ENCODE measurements at regions not wholly inside any gene's neighbourhood (a gene's known extent, or its start where the extent isn't known, plus 50 kb on each side); places are given as distances from the start of the nearest gene placed in this dataset.

DNA sequence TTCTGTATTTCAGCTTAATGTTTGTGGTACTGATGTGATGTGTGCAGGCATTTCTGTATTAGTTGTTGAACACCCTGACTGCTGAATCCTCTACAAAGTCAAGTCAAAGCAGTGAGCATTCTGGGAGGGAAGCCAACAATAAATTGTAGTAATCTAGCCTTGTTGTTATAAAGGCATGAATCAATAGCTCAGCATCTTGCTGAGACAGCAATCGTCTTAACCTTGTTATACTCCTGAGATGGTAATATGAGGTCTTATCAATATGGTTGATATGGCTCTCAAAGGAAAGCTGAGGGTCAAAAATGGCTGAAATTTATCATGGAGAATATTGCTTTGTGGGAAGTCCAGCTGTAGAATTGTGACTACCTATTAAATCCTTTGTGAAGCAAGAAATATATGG, 299.4 kb downstream of the DNAJB9 start:
- Histone ChIP-seq H3K79me2 (ENCODE audit: insufficient read depth, low read length) (no peaks in the 10 kb centered on the region), H3K4me3 (ENCODE audit: insufficient read depth, low read length) (no peak overlapping the region), H3K27ac (ENCODE audit: low read depth, low read length) (no peak overlapping the region), H3K4me1 (ENCODE audit: insufficient read depth, low read length) (no peaks in the 10 kb centered on the region), H2AFZ (ENCODE audit: low read length) (no peak overlapping the region), H3K4me2 (ENCODE audit: insufficient read depth, low read length) (no peak overlapping the region), H4K20me1 (ENCODE audit: insufficient read depth, low read length) (no peaks in the 10 kb centered on the region), H3K27me3 (ENCODE audit: insufficient read depth, low read length) (no peaks in the 10 kb centered on the region), H3K9me3 (ENCODE audit: low read depth, low read length) (no peaks in the 10 kb centered on the region), H3K36me3 (ENCODE audit: insufficient read depth, low read length) (no peaks in the 10 kb centered on the region)
- DNase-seq (ENCODE audit: insufficient read length, low spot score, missing footprints) = peak; percentile 62
- TF ChIP-seq, protein P1, sequence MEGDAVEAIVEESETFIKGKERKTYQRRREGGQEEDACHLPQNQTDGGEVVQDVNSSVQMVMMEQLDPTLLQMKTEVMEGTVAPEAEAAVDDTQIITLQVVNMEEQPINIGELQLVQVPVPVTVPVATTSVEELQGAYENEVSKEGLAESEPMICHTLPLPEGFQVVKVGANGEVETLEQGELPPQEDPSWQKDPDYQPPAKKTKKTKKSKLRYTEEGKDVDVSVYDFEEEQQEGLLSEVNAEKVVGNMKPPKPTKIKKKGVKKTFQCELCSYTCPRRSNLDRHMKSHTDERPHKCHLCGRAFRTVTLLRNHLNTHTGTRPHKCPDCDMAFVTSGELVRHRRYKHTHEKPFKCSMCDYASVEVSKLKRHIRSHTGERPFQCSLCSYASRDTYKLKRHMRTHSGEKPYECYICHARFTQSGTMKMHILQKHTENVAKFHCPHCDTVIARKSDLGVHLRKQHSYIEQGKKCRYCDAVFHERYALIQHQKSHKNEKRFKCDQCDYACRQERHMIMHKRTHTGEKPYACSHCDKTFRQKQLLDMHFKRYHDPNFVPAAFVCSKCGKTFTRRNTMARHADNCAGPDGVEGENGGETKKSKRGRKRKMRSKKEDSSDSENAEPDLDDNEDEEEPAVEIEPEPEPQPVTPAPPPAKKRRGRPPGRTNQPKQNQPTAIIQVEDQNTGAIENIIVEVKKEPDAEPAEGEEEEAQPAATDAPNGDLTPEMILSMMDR (IDR thresholded peaks at IDR 0.05; ENCODE audit: extremely low read depth, low read depth, low read length) = no peak

GRCh38 chr7:108875139-108875538, 305.5 kb downstream of the DNAJB9 start:
- H3K4me1 ChIP-seq (ENCODE audit: insufficient read depth, low read length) = no peaks in the 10 kb centered on the region
- peak; percentile 62 for DNase-seq (ENCODE audit: insufficient read length, low spot score, missing footprints)
- no peaks in the 10 kb centered on the region for H3K9me3 ChIP-seq (ENCODE audit: low read depth, low read length)
- TF ChIP-seq, protein P1 (IDR thresholded peaks at IDR 0.05; ENCODE audit: extremely low read depth, low read depth, low read length) = peak; percentile 34
- no peaks in the 10 kb centered on the region for H3K27me3 ChIP-seq (ENCODE audit: insufficient read depth, low read length)
- no peaks in the 10 kb centered on the region for H3K79me2 ChIP-seq (ENCODE audit: insufficient read depth, low read length)
- H4K20me1 ChIP-seq (ENCODE audit: insufficient read depth, low read length) = no peaks in the 10 kb centered on the region
- H3K36me3 ChIP-seq (ENCODE audit: insufficient read depth, low read length) = no peaks in the 10 kb centered on the region
- no peak overlapping the region for H3K4me3 ChIP-seq (ENCODE audit: insufficient read depth, low read length)
- H3K27ac ChIP-seq (ENCODE audit: low read depth, low read length) = no peak overlapping the region
- H3K4me2 ChIP-seq (ENCODE audit: insufficient read depth, low read length) = no peak overlapping the region
- no peak overlapping the region for H2AFZ ChIP-seq (ENCODE audit: low read length)

DNA sequence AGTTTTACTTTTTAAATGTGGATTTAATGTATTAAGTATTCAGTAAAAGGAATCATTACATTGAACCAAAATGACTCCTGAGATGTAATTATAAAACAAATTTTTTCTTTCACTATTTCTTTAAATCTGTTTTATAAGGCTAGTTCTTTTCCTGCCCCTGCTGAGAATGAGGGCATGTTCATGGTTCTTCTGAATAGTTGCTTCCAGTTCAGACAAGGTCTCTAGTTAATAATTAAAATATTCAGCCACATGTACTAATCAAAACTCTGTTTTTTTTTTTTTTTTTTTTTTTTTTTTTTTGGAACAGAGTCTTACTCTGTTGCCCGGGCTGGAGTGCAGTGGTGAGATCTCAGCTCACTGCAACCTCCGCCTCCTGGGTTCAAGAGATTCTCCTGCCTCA, 321.2 kb downstream of the DNAJB9 start:
- Histone ChIP-seq H3K9me3 (ENCODE audit: low read depth, low read length) (no peaks in the 10 kb centered on the region), H2AFZ (ENCODE audit: low read length) (no peak overlapping the region), H3K4me2 (ENCODE audit: insufficient read depth, low read length) (no peak overlapping the region), H3K27ac (ENCODE audit: low read depth, low read length) (no peak overlapping the region), H4K20me1 (ENCODE audit: insufficient read depth, low read length) (no peaks in the 10 kb centered on the region), H3K4me3 (ENCODE audit: insufficient read depth, low read length) (no peak overlapping the region), H3K79me2 (ENCODE audit: insufficient read depth, low read length) (no peaks in the 10 kb centered on the region), H3K27me3 (ENCODE audit: insufficient read depth, low read length) (no peaks in the 10 kb centered on the region), H3K36me3 (ENCODE audit: insufficient read depth, low read length) (no peaks in the 10 kb centered on the region), H3K4me1 (ENCODE audit: insufficient read depth, low read length) (no peaks in the 10 kb centered on the region)
- TF ChIP-seq, protein P1 (IDR thresholded peaks at IDR 0.05; ENCODE audit: extremely low read depth, low read depth, low read length) = no peak
- DNase-seq (ENCODE audit: insufficient read length, low spot score, missing footprints) = no peak

DNA sequence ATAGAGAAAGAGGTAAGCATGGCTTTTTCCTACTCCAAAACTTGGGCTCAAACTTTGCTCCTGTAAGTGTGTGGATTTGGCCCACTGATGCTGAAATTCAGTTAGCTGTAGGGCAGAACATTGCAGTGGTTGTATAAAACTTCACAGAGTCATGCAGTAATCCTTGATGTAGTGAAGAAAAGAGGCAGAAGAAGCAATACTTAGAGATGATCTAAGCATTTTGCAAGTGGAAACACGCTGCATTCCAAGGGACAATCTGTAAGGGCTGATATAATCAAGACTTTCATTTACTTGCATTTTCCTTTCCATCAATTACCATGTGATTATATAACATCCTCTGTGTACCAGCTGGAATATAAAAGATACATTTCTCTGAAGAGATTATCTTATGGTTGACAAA, 338.8 kb downstream of the DNAJB9 start:
- H3K27ac ChIP-seq (ENCODE audit: low read depth, low read length) = no peak overlapping the region
- H3K79me2 ChIP-seq (ENCODE audit: insufficient read depth, low read length) = no peaks in the 10 kb centered on the region
- no peak overlapping the region for H2AFZ ChIP-seq (ENCODE audit: low read length)
- H3K27me3 ChIP-seq (ENCODE audit: insufficient read depth, low read length) = no peaks in the 10 kb centered on the region
- DNase-seq (ENCODE audit: insufficient read length, low spot score, missing footprints) = no peak
- no peaks in the 10 kb centered on the region for H3K4me1 ChIP-seq (ENCODE audit: insufficient read depth, low read length)
- H3K9me3 ChIP-seq (ENCODE audit: low read depth, low read length) = no peaks in the 10 kb centered on the region
- TF ChIP-seq, protein P1 (IDR thresholded peaks at IDR 0.05; ENCODE audit: extremely low read depth, low read depth, low read length) = no peak
- H3K4me2 ChIP-seq (ENCODE audit: insufficient read depth, low read length) = no peak overlapping the region
- no peak overlapping the region for H3K4me3 ChIP-seq (ENCODE audit: insufficient read depth, low read length)
- H4K20me1 ChIP-seq (ENCODE audit: insufficient read depth, low read length) = no peaks in the 10 kb centered on the region
- H3K36me3 ChIP-seq (ENCODE audit: insufficient read depth, low read length) = no peaks in the 10 kb centered on the region
